ENCODE measurements at regions not wholly inside any gene's neighbourhood (a gene's known extent, or its start where the extent isn't known, plus 50 kb on each side); places are given as distances from the start of the nearest gene placed in this dataset.

DNA sequence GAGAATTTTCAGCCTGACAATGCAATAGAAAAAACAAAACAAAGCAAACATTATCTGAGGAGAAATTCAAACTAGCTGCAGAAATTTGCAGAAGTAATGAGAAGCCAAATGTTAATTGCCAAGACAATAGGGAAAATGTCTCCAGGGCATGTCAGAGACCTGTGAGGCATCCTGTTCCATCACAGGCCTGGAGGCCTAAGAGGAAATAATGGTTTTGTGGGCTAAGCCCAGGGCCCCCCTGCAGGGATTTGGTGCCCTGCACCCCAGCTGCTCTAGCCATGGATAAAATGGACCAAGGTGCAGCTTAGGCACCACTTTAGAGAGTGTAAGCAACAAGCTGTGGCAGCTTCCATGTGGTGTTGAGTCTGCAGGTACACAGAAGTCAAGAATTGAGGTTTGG is 401.2 kb upstream of the NECTIN3 start:
- ATAC-seq: no peak

DNA sequence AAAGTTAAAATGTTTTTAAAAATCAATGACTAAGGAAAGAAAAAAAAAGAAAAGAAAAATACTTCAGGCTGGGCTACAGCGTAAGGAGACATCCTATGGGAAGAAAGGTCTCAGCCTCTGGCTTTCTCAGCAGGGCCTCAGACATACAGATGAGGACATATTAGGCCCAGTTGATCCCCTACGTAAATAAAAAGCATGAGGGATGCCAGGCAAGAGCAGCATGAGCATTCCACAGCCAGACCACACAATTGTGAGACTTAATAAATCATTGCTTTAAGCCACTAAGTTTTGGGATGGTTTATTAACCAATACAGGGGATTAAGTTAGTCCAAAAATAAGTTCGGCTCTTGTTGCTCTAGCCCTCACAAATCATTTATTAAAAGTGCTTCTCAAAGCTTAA is 394.1 kb upstream of the NECTIN3 start:
- Mint-ChIP-seq H3K27me3 (ENCODE audit: low read depth in 2 of 2) (no peaks in the 10 kb centered on the region), H3K36me3 (no peaks in the 10 kb centered on the region), H3K4me3 (no peak overlapping the region), H3K27ac (no peak overlapping the region), H3K4me1 (no peaks in the 10 kb centered on the region), H3K9me3 (peaks cover 9 to 12% of the 10 kb centered on the region in 2 donors)
- Histone ChIP-seq H3K9me3 (ENCODE audit: control insufficient read depth, insufficient read depth, low read length) (no peaks in the 10 kb centered on the region), H3K4me1 (ENCODE audit: control insufficient read depth, insufficient read depth, low read length) (no peaks in the 10 kb centered on the region), H3K4me3 (ENCODE audit: low read length) (no peak overlapping the region), H3K36me3 (ENCODE audit: control insufficient read depth, insufficient read depth, low read length) (no peaks in the 10 kb centered on the region), H3K27ac (ENCODE audit: low read length) (no peak overlapping the region), H3K27me3 (ENCODE audit: control insufficient read depth, insufficient read depth, low read length) (no peaks in the 10 kb centered on the region)
- TF ChIP-seq, protein P1, sequence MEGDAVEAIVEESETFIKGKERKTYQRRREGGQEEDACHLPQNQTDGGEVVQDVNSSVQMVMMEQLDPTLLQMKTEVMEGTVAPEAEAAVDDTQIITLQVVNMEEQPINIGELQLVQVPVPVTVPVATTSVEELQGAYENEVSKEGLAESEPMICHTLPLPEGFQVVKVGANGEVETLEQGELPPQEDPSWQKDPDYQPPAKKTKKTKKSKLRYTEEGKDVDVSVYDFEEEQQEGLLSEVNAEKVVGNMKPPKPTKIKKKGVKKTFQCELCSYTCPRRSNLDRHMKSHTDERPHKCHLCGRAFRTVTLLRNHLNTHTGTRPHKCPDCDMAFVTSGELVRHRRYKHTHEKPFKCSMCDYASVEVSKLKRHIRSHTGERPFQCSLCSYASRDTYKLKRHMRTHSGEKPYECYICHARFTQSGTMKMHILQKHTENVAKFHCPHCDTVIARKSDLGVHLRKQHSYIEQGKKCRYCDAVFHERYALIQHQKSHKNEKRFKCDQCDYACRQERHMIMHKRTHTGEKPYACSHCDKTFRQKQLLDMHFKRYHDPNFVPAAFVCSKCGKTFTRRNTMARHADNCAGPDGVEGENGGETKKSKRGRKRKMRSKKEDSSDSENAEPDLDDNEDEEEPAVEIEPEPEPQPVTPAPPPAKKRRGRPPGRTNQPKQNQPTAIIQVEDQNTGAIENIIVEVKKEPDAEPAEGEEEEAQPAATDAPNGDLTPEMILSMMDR (IDR thresholded peaks at IDR 0.05): no peak
- intact Hi-C loops (cut with micrococcal nuclease): no loop called here
- no peak for ATAC-seq
- DNase-seq: no peak
- 47% methylated on average over 2 of the region's 3 CpGs for WGBS (ENCODE audit: insufficient coverage)

More for the DNA sequence above, 401.2 kb upstream of the NECTIN3 start:
- Histone ChIP-seq H3K4me3 (ENCODE audit: low read length) (no peak overlapping the region), H3K9me3 (ENCODE audit: control insufficient read depth, insufficient read depth, low read length) (peaks cover 10% of the 10 kb centered on the region), H3K36me3 (ENCODE audit: control insufficient read depth, insufficient read depth, low read length) (no peaks in the 10 kb centered on the region), H3K4me1 (ENCODE audit: control insufficient read depth, insufficient read depth, low read length) (no peaks in the 10 kb centered on the region), H3K27ac (ENCODE audit: low read length) (no peak overlapping the region), H3K27me3 (ENCODE audit: control insufficient read depth, insufficient read depth, low read length) (no peaks in the 10 kb centered on the region)
- no peaks in the 10 kb centered on the region for H3K36me3 Mint-ChIP-seq
- H3K4me1 Mint-ChIP-seq: no peaks in the 10 kb centered on the region
- H3K27me3 Mint-ChIP-seq (ENCODE audit: low read depth in 2 of 2): no peaks in the 10 kb centered on the region
- DNase-seq: no peak
- peaks cover 14 to 21% of the 10 kb centered on the region in 2 donors for H3K9me3 Mint-ChIP-seq
- H3K4me3 Mint-ChIP-seq: no peak overlapping the region
- TF ChIP-seq, protein P1 (IDR thresholded peaks at IDR 0.05): no peak
- H3K27ac Mint-ChIP-seq: no peak overlapping the region
- intact Hi-C loops (cut with micrococcal nuclease): no loop called here

- Mint-ChIP-seq H3K4me3 (no peak overlapping the region), H3K36me3 (no peaks in the 10 kb centered on the region), H3K9me3 (peaks cover 8 to 11% of the 10 kb centered on the region in 2 donors), H3K4me1 (no peaks in the 10 kb centered on the region), H3K27ac (no peak overlapping the region), H3K27me3 (ENCODE audit: low read depth in 2 of 2) (no peaks in the 10 kb centered on the region)
- Histone ChIP-seq H3K27ac (ENCODE audit: low read length) (no peak overlapping the region), H3K4me1 (ENCODE audit: control insufficient read depth, insufficient read depth, low read length) (no peaks in the 10 kb centered on the region), H3K9me3 (ENCODE audit: control insufficient read depth, insufficient read depth, low read length) (no peaks in the 10 kb centered on the region), H3K36me3 (ENCODE audit: control insufficient read depth, insufficient read depth, low read length) (no peaks in the 10 kb centered on the region), H3K27me3 (ENCODE audit: control insufficient read depth, insufficient read depth, low read length) (no peaks in the 10 kb centered on the region), H3K4me3 (ENCODE audit: low read length) (no peak overlapping the region)
- WGBS (ENCODE audit: insufficient coverage): 40% methylated on average over 2 of the region's 2 CpGs
- intact Hi-C loops (cut with micrococcal nuclease): no loop called here
- TF ChIP-seq, protein P1 (IDR thresholded peaks at IDR 0.05): no peak
- no peak for ATAC-seq
- no peak for DNase-seq
Measured at GRCh38 chr3:110679285-110679684, 392.3 kb upstream of the NECTIN3 start.

DNA sequence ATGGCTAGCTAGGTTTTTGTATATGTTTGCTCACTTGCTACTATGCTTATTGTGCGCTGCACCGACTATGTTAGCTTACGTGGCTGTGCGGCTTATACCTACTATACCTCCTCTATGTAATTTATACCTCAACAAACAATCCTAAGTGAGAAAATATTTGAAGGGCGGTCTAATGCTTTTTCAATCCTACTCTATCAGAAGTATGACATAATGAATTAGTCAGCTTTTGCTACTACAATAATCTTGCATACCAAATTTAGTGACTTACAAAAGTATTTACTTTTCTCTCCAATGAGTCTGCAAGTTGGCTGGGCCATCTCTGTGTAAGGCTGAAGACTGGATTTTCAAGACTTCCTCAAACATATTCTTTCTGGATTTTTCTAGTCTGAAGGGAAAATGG is 391.2 kb upstream of the NECTIN3 start:
- intact Hi-C loops (cut with micrococcal nuclease): no loop called here
- no peaks in the 10 kb centered on the region for H3K27me3 ChIP-seq (ENCODE audit: control insufficient read depth, insufficient read depth, low read length)
- no peaks in the 10 kb centered on the region for H3K9me3 ChIP-seq (ENCODE audit: control insufficient read depth, insufficient read depth, low read length)
- no peaks in the 10 kb centered on the region for H3K4me1 ChIP-seq (ENCODE audit: control insufficient read depth, insufficient read depth, low read length)
- no peaks in the 10 kb centered on the region for H3K36me3 ChIP-seq (ENCODE audit: control insufficient read depth, insufficient read depth, low read length)
- Mint-ChIP-seq H3K27ac (no peak overlapping the region), H3K27me3 (ENCODE audit: low read depth in 2 of 2) (no peaks in the 10 kb centered on the region), H3K4me3 (no peak overlapping the region), H3K9me3 (peaks cover 5 to 8% of the 10 kb centered on the region in 2 donors), H3K4me1 (no peaks in the 10 kb centered on the region), H3K36me3 (no peaks in the 10 kb centered on the region)
- ATAC-seq: no peak
- no peak overlapping the region for H3K4me3 ChIP-seq (ENCODE audit: low read length)
- 75% methylated on average over 4 of the region's 5 CpGs for WGBS (ENCODE audit: insufficient coverage)
- TF ChIP-seq, protein P1 (IDR thresholded peaks at IDR 0.05): no peak
- no peak overlapping the region for H3K27ac ChIP-seq (ENCODE audit: low read length)
- DNase-seq: no peak
